Epidermal melanocyte (primary cell): ENCODE measurements at regions not wholly inside any gene's neighbourhood (a gene's known extent, or its start where the extent isn't known, plus 50 kb on each side); places are given as distances from the start of the nearest gene placed in this dataset.

Source experiments
- DNase-seq: peaks from one replicate; pipeline ENCODE4 v3.0.0; 2011; ENCODE audit warnings: low spot score; ENCODE audit not compliant: insufficient read length

- no peak for DNase-seq
These were observed 68.1 kb downstream of the TEKT4 start for GRCh38 chr2:94939349-94939748.

GRCh38 chr2:94947097-94948016 is 76.1 kb downstream of the TEKT4 start:
- no peak for DNase-seq

DNA sequence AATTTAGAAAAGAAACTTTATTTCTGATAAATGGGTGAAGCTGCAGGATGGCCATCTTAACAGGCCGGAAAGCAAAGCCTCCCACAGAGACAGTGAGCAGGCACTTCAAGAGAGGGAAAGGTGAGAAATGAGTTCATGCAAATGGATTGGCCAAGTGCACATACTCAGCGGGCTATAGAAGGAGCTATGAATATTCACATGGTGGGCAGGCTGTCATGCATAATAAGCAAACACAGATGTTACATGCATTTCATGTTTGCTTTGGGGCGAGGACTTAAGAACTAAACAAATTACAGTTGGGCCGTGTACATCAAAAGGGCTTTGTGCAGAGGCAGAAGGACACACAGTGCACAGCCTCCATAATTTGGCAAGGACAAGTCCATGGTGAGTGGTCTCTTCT is 69.8 kb upstream of the MAL start:
- DNase-seq: no peak

DNA sequence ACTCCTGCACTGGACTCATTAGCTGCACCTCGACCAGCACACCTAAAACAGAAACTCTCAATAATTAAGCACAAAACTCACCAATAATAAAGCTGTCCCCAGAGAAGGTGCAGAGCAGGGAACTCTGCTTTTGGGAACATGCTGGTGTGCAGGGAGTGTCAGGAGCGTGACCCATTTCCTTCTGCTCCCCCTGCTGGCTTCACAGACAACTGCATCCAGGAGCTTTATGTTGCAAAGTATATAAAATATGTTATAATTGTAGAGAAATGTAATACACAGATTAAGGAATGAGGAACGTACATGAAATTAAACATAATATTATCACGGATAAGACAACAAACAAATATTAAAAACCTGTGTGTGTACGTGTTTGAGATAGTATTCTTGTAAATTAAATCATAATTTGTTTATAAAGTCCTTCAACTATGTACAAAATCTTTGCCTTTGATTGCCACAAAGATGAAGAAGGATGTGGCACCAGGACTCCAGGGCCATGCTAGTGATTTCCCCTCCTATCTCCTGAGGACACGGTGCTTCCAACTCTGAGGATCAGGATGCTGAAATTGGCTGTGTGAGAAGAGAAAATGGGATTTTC is 68.6 kb upstream of the MAL start:
- DNase-seq: peak; percentile 45

DNA sequence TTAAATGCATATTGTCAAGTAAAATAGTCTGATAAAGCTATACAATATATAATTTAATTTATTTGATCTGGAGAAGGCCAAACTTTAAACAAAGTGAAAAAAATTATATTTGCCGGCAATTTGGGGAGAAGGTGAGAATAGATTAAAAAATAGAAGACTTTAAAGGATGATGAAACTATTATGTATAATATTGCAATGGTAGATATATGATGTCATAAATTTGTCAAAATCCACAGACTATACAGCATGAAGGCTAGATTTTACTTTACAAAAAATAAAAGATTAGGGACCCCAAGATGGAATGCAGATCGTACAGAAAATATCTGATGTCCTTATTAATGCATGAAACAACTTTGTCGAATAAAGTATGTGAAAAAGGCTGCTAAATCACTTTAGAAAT is 67.3 kb upstream of the MAL start:
- DNase-seq: no peak

DNA sequence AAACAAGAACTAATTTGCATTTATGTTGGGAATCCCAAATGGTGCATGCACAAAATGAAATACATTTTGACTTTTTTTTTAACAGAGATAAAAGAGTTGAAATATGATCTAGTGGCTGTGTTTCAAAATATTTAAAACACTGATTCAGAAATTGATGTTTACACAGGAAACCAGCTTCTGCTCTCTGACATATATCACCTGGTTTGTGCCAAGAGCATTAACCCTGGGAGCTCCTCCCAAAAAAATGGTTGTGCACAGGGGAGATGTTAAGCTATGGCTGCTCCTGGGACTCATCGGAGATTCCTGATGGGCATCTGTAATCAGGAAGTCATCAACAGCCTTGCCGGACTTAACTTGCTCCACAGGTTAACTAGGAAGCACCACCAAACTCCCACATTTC is 65.2 kb upstream of the MAL start:
- no peak for DNase-seq

DNA sequence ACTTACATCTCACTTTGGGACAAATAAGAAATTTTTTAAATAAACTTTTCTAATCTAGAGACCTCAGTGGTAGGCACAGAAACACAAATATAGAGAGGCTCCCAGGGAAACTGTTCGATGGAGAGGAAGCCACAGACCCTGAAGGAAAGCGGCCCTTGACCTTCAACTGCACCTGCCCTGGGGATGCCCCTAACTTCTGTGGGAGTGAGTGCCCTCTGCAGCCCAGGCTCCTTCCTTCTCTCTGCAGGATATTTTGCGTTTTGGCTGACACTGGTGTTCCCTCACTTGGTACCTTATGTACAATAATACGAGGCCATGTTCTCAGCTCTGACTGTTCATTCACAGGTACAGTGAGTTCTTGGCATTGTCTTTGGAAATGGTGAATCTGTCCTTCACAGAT is 64.8 kb upstream of the MAL start:
- no peak for DNase-seq

GRCh38 chr2:94964193-94964592 is 61.3 kb upstream of the MAL start:
- no peak for DNase-seq

- DNase-seq: no peak
These were observed 58.8 kb upstream of the MAL start for GRCh38 chr2:94966689-94967088.

GRCh38 chr2:94970353-94970752 is 55.2 kb upstream of the MAL start:
- no peak for DNase-seq
